PC-3 (cell line): ENCODE measurements at regions not wholly inside any gene's neighbourhood (a gene's known extent, or its start where the extent isn't known, plus 50 kb on each side); places are given as distances from the start of the nearest gene placed in this dataset.

Source experiments
- ATAC-seq: fragments of 200-7000 bp; cut with Tn5 transposase; 2 replicates; pipeline ENCODE4 v1.9.1; 2020; ENCODE audit warnings: mild to moderate bottlenecking, moderate library complexity
- BruUV-seq: library from RNA; stranded (reverse); fragments of 400-500 nt; replicated peaks from 2 replicates; lab custom pipeline; 2021; lab: Mats Ljungman, UMichigan
- CTCF ChIA-PET: fragments of 300-600 bp; sonication (Branson Sonifier 250); formaldehyde crosslinking; loops from one replicate; lab custom pipeline; 2022; ENCODE audit warnings: antibody characterized with exemption; lab: Charles Lee
- POLR2A ChIA-PET: fragments of 300-600 bp; sonication (Branson Sonifier 250); formaldehyde crosslinking; loops from one replicate; lab custom pipeline; 2022; ENCODE audit warnings: antibody characterized with exemption; ENCODE audit not compliant: unreplicated experiment; lab: Charles Lee
- DNase-seq: peaks from one replicate; pipeline ENCODE4 v3.0.0-alpha.2; 2015
- H2AFZ ChIP-seq: fragments of 300-600 bp; sonication (generic); 2 replicates; pipeline ENCODE4 v1.6.0; 2016; ENCODE audit warnings: antibody characterized with exemption, low read length
- H3F3A ChIP-seq: fragments of 300-600 bp; sonication (generic); one replicate; pipeline ENCODE4 v1.6.0; 2017; ENCODE audit warnings: antibody characterized with exemption, low read length, control low read depth, mild to moderate bottlenecking; ENCODE audit not compliant: unreplicated experiment
- H3K27ac ChIP-seq: fragments of 300-600 bp; sonication (generic); 2 replicates; pipeline ENCODE4 v1.5.1; 2016; ENCODE audit warnings: mild to moderate bottlenecking, low read length
- H3K27me3 ChIP-seq: fragments of 300-600 bp; sonication (generic); 2 replicates; pipeline ENCODE4 v1.6.1; 2016; ENCODE audit warnings: low read length, mixed read lengths
- H3K36me3 ChIP-seq: fragments of 300-600 bp; sonication (generic); 2 replicates; pipeline ENCODE4 v1.6.1; 2016; ENCODE audit warnings: low read depth, mixed run types, low read length, mixed read lengths
- H3K4me1 ChIP-seq: fragments of 300-600 bp; sonication (generic); 2 replicates; pipeline ENCODE4 v1.5.1; 2016; ENCODE audit warnings: low read length; ENCODE audit not compliant: insufficient read depth
- H3K4me2 ChIP-seq: fragments of 300-600 bp; sonication (generic); 2 replicates; pipeline ENCODE4 v1.6.0; 2016; ENCODE audit warnings: low read length
- H3K4me3 ChIP-seq: fragments of 300-600 bp; sonication (generic); 2 replicates; pipeline ENCODE4 v1.5.1; 2016; ENCODE audit warnings: mild to moderate bottlenecking, low read length, mixed read lengths
- H3K79me2 ChIP-seq: fragments of 300-600 bp; sonication (generic); 2 replicates; pipeline ENCODE4 v1.6.1; 2017; ENCODE audit warnings: low read length, mixed read lengths
- H3K9ac ChIP-seq: fragments of 300-600 bp; sonication (generic); 2 replicates; pipeline ENCODE4 v1.6.0; 2016; ENCODE audit warnings: mild to moderate bottlenecking, low read length
- H3K9me2 ChIP-seq: fragments of 300-600 bp; sonication (generic); replicated peaks from 2 replicates; pipeline ENCODE4 v1.6.1; 2016; ENCODE audit warnings: mixed run types, low read length, mixed read lengths
- H3K9me3 ChIP-seq: fragments of 300-600 bp; sonication (generic); 2 replicates; pipeline ENCODE4 v1.6.1; 2016; ENCODE audit warnings: low read length, mixed read lengths
- H4K20me1 ChIP-seq: fragments of 300-600 bp; sonication (generic); 2 replicates; pipeline ENCODE4 v1.6.1; 2016; ENCODE audit warnings: low read length, mixed read lengths
- EZH2 ChIP-seq: fragments of 300-600 bp; sonication (generic); IDR thresholded peaks from one replicate; pipeline ENCODE4 v1.6.1; 2017; ENCODE audit warnings: antibody characterized with exemption, mild to moderate bottlenecking, low read length; ENCODE audit not compliant: unreplicated experiment
- EZH2phosphoT487 ChIP-seq: fragments of 300-600 bp; sonication (generic); IDR thresholded peaks from 2 replicates; pipeline ENCODE4 v1.6.1; 2018; ENCODE audit warnings: mild to moderate bottlenecking, antibody characterized with exemption, low read length, borderline replicate concordance
- intact Hi-C: fragments of 100-400 bp; cut with micrococcal nuclease; formaldehyde crosslinking; loops from 2 replicates; pipeline ENCODE4 v1.9.0; 2023
- TF ChIP-seq, protein P1 (sequence below): fragments of 300-600 bp; sonication (generic); conservative IDR thresholded peaks from 2 replicates; pipeline ENCODE4 v1.5.1; 2017; ENCODE audit warnings: antibody characterized with exemption, low read depth, mild to moderate bottlenecking, low read length

DNA sequence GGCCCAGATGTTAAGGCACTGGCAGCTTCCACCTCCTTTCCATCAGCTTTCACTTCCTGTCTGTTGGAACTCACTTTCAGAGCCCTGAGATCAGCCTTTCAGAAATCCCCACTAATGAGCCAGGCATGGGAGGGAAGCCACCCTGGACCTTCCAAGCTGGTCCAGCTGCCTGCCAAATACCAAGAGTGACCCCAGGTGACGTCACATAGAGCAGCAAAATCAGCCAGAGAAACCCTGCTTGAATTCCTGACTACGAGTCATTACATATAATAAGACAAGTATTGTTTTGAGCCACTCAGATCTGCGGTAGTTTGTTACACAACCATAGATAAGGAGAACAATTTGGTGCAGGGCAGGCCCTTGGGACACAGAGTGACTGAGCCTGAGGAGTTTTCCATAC is 556.0 kb upstream of the JAG1 start:
- H3K27ac ChIP-seq, result peak overlapping the region; percentile 47
- intact Hi-C loops, result no loop called here
- POLR2A ChIA-PET, result interaction anchor here (0.5 kb wide), 1 partner anchor 413 kb away, joined by 3 read pairs; no protein-coding TSS in a partner anchor
- H4K20me1 ChIP-seq, result no peaks in the 10 kb centered on the region
- no peaks in the 10 kb centered on the region for H3K9me3 ChIP-seq
- H2AFZ ChIP-seq, result peak overlapping the region; percentile 48
- CTCF ChIA-PET, result no interaction called here
- TF ChIP-seq EZH2, result no peak
- TF ChIP-seq, protein P1, sequence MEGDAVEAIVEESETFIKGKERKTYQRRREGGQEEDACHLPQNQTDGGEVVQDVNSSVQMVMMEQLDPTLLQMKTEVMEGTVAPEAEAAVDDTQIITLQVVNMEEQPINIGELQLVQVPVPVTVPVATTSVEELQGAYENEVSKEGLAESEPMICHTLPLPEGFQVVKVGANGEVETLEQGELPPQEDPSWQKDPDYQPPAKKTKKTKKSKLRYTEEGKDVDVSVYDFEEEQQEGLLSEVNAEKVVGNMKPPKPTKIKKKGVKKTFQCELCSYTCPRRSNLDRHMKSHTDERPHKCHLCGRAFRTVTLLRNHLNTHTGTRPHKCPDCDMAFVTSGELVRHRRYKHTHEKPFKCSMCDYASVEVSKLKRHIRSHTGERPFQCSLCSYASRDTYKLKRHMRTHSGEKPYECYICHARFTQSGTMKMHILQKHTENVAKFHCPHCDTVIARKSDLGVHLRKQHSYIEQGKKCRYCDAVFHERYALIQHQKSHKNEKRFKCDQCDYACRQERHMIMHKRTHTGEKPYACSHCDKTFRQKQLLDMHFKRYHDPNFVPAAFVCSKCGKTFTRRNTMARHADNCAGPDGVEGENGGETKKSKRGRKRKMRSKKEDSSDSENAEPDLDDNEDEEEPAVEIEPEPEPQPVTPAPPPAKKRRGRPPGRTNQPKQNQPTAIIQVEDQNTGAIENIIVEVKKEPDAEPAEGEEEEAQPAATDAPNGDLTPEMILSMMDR, result no peak
- no peak for TF ChIP-seq EZH2phosphoT487
- no peak overlapping the region for H3K4me3 ChIP-seq
- H3F3A ChIP-seq, result no peaks in the 10 kb centered on the region
- ATAC-seq (peak; percentile 91), DNase-seq (peak; percentile 82)
- no peaks in the 10 kb centered on the region for H3K36me3 ChIP-seq
- no peaks in the 10 kb centered on the region for H3K9me2 ChIP-seq
- H3K4me2 ChIP-seq, result peak overlapping the region; percentile 59
- no peaks in the 10 kb centered on the region for H3K79me2 ChIP-seq
- H3K27me3 ChIP-seq, result no peaks in the 10 kb centered on the region
- no peak overlapping the region for H3K9ac ChIP-seq
- BruUV-seq, result no TSS peak
- peaks cover 15% of the 10 kb centered on the region for H3K4me1 ChIP-seq

DNA sequence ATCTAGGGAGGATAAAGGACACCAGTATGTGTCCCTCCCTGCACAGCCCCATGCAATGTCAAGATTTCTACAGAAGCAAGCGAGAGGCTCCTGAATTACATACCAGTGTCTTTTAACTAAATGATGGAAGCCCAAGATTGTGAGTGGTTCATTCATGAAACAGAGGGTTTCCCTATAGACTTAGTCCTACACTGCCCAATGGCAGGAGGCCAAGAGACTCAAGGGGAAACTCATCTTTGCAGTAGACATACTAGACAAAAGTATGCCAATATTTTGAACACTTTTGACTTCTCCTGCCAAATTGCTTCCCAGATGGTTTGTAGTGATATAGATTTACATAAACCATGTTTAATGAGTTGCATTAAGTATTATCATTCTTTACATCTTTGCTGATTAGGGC is 557.2 kb upstream of the JAG1 start:
- Histone ChIP-seq H3K4me1 (peaks cover 22% of the 10 kb centered on the region), H3K36me3 (no peaks in the 10 kb centered on the region), H3K9me2 (no peaks in the 10 kb centered on the region; the same call in 1 of the 2 replicates), H3K27me3 (no peaks in the 10 kb centered on the region), H3K79me2 (no peaks in the 10 kb centered on the region), H2AFZ (no peak overlapping the region), H3K9ac (no peak overlapping the region), H3K4me2 (no peak overlapping the region), H4K20me1 (no peaks in the 10 kb centered on the region), H3F3A (no peaks in the 10 kb centered on the region), H3K4me3 (no peak overlapping the region), H3K27ac (no peak overlapping the region), H3K9me3 (no peaks in the 10 kb centered on the region)
- ATAC-seq, result no peak
- no peak for DNase-seq
- ChIA-PET CTCF (no interaction called here), POLR2A (no interaction called here)
- intact Hi-C loops, result no loop called here
- TF ChIP-seq EZH2 (no peak), EZH2phosphoT487 (no peak)
- TF ChIP-seq, protein P1, result no peak
- no TSS peak for BruUV-seq

DNA sequence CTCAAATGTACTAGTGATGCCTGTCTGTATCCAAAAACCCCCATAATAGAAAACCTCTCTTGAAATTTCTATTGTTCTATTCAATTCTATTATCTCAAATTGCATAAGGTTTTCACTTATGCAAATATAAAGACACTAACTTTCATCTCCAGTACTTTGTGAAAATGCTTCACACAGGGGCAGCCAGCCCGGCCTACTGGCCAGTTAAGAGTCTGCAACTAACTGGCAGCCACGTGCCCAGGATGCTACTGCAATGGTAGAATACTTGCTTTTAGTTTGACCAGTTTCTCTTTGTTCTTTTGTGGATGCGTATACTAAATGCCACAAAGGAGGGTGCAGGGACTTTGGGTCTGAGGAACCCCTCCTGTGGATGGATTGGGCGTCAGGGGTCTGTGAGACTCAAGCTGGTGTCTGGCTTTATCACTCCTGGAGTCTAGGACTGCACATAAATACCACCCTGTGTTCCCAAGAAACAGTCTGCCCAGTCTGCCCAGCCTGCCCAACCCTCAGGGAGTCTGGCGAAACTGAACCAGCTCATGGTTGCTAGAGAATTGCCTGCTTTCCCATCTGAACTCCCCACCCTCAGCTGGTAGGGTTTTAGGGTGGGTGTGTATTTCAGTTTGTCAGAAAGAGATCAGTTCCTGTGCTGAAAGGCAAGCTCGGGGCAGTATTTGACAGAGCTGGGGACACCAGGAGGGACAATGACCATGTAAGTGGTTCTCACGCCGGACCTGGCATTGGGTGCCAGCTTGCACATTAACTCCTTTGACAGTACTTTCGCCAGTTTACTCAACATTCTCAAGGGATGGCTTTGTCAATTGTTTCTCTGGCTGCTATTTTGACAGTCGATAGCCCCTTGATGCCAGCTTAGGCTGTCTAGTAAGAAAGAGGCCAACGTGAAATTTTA is 558.2 kb upstream of the JAG1 start:
- intact Hi-C loops, result no loop called here

More for the DNA sequence above, 558.2 kb upstream of the JAG1 start:
- Histone ChIP-seq H3K4me3 (no peak overlapping the region), H3K9me3 (no peaks in the 10 kb centered on the region), H3K9me2 (no peaks in the 10 kb centered on the region; the same call in 1 of the 2 replicates), H3K4me1 (peaks cover 22% of the 10 kb centered on the region), H3K27ac (no peak overlapping the region), H3K36me3 (no peaks in the 10 kb centered on the region), H3K4me2 (no peak overlapping the region), H3F3A (no peaks in the 10 kb centered on the region), H2AFZ (no peak overlapping the region), H3K79me2 (no peaks in the 10 kb centered on the region), H3K9ac (no peak overlapping the region), H3K27me3 (no peaks in the 10 kb centered on the region), H4K20me1 (no peaks in the 10 kb centered on the region)
- ATAC-seq (no peak), DNase-seq (no peak)
- ChIA-PET CTCF (no interaction called here), POLR2A (no interaction called here)
- BruUV-seq, result no TSS peak
- TF ChIP-seq, protein P1, result 0 out of 2 replicates have a peak, but pooled peaks have one; percentile 17
- no peak for TF ChIP-seq EZH2
